ENCODE measurements at regions not wholly inside any gene's neighbourhood (a gene's known extent, or its start where the extent isn't known, plus 50 kb on each side); places are given as distances from the start of the nearest gene placed in this dataset.

DNA sequence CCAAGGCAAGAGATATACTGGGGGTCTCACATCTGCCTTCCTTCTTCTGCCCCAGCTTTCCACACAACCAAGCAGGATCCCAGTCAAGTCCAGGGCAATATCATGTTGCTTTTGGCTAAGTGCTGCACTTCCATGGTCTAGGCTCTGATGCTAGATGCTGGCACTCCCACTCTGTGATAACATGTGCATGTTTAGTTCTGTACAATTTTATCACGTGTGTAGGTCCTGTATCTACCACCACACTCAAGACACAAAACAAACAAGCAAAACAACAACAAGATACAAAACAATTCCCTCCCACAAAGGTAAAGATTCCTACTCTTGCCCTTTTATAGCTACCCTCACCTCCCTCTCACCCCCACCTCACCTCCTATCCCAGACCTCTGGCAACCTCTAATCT lies 105.6 kb upstream of the HABP2 start:
- H3K36me3 ChIP-seq, result no peaks in the 10 kb centered on the region
- no peak for DNase-seq
- H3K27ac ChIP-seq, result no peak overlapping the region
- intact Hi-C loops (cut with DNase I), result no loop called here
- H3K4me3 ChIP-seq, result no peak overlapping the region
- H3K9me3 ChIP-seq, result no peaks in the 10 kb centered on the region
- no peaks in the 10 kb centered on the region for H3K4me1 ChIP-seq
- 82 to 88% methylated on average over 1 of the region's 1 CpG for WGBS, 2 donors
- TF ChIP-seq POLR2A (IDR thresholded peaks at IDR 0.05) (no peak), POLR2AphosphoS5 (IDR thresholded peaks at IDR 0.05) (no peak), EP300 (IDR thresholded peaks at IDR 0.05) (no peak)
- TF ChIP-seq, protein P1, sequence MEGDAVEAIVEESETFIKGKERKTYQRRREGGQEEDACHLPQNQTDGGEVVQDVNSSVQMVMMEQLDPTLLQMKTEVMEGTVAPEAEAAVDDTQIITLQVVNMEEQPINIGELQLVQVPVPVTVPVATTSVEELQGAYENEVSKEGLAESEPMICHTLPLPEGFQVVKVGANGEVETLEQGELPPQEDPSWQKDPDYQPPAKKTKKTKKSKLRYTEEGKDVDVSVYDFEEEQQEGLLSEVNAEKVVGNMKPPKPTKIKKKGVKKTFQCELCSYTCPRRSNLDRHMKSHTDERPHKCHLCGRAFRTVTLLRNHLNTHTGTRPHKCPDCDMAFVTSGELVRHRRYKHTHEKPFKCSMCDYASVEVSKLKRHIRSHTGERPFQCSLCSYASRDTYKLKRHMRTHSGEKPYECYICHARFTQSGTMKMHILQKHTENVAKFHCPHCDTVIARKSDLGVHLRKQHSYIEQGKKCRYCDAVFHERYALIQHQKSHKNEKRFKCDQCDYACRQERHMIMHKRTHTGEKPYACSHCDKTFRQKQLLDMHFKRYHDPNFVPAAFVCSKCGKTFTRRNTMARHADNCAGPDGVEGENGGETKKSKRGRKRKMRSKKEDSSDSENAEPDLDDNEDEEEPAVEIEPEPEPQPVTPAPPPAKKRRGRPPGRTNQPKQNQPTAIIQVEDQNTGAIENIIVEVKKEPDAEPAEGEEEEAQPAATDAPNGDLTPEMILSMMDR (IDR thresholded peaks at IDR 0.05), result no peak
- H3K27me3 ChIP-seq, result no peaks in the 10 kb centered on the region

DNA sequence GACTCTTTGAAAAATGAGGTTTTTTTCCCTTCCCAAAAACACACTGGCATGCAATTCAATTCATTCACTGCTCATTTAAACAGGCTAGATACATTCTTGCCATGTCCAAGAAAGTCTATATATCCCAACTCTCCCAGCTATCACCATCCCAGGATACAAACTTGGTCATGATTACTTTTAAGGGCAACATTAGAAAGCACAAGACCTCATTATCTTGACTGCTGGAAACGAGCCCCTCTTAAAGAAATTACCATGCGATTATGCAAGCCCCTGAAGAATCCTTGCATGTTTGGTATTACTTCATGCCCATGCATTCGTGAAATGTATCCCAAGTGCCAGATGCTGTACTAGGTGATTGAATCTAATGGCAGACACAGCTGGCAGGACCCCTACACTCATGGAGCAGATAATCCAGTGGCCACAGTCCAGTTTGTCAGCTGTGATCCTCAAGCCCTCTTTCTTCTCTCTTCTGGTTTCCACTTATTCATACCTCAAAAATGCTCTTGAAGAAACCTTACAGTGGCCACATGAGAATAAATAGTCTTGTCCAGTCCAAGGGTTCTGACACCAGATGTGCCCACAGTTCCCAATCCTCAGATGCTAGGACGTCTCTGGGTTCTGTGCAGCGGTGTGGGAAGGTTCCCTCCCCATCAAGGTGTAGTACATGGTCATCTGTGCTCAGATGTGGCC lies 103.7 kb upstream of the HABP2 start:
- Histone ChIP-seq H3K27me3 (no peaks in the 10 kb centered on the region), H3K4me1 (peaks cover 0 to under 1% (median under 1%) of the 10 kb centered on the region in 4 donors), H3K4me3 (no peak overlapping the region), H3K9me3 (no peaks in the 10 kb centered on the region), H3K27ac (no peak overlapping the region), H3K36me3 (no peaks in the 10 kb centered on the region)
- intact Hi-C loops (cut with DNase I), result no loop called here
- DNase-seq, result no peak
- no peak for TF ChIP-seq EP300 (IDR thresholded peaks at IDR 0.05)
- no peak for TF ChIP-seq POLR2AphosphoS5 (IDR thresholded peaks at IDR 0.05)
- no peak for TF ChIP-seq POLR2A (IDR thresholded peaks at IDR 0.05)
- TF ChIP-seq, protein P1 (IDR thresholded peaks at IDR 0.05), result no peak
- 78 to 80% methylated on average over 5 of the region's 5 CpGs for WGBS, 2 donors

DNA sequence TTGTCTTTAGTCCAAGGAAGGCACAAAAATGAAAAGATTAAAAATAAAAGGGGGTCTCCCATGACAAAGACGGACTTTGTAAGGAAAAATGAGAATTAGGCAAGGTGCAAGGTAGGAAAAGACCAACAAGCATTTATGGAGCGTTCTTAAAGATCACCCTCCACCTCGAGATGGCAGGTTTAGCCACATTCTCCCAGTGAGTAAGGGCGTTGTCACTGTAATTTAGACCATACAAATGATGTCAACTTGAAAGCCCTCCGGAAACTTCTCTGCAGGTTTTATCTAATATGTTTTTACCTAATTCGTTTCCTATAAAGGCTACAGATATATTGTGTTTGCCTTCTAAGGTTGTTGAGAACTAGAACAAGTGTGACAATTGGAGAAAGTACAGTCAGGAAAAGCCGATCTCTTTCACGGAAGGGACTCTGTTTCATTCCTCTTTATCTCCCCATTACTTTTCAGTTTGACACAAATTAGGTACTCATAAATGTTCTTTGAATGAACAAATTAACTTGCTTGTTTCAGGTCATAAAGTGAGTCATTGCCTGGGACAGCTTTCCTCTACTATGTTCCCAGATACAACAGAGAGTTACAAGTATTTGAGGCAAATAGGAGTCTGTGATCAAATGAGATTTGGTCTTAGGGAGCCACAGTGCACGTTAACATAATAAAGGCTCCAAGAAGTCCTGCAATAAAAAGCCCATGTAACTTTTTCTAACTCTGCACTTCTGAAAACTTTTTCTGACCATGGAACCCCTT lies 102.6 kb upstream of the HABP2 start:
- H3K27ac ChIP-seq, result no peak overlapping the region
- H3K27me3 ChIP-seq, result no peaks in the 10 kb centered on the region
- H3K36me3 ChIP-seq, result no peaks in the 10 kb centered on the region
- DNase-seq, result no peak
- no peaks in the 10 kb centered on the region for H3K9me3 ChIP-seq
- no peak overlapping the region for H3K4me3 ChIP-seq
- 16 to 69% methylated on average over 9 of the region's 9 CpGs for WGBS, 2 donors
- peaks cover 0 to 7% (median 3%) of the 10 kb centered on the region in 4 donors for H3K4me1 ChIP-seq
- TF ChIP-seq EP300 (IDR thresholded peaks at IDR 0.05) (no peak), POLR2A (IDR thresholded peaks at IDR 0.05) (no peak), POLR2AphosphoS5 (IDR thresholded peaks at IDR 0.05) (no peak)
- TF ChIP-seq, protein P1 (IDR thresholded peaks at IDR 0.05), result no peak
- intact Hi-C loops (cut with DNase I), result no loop called here

DNA sequence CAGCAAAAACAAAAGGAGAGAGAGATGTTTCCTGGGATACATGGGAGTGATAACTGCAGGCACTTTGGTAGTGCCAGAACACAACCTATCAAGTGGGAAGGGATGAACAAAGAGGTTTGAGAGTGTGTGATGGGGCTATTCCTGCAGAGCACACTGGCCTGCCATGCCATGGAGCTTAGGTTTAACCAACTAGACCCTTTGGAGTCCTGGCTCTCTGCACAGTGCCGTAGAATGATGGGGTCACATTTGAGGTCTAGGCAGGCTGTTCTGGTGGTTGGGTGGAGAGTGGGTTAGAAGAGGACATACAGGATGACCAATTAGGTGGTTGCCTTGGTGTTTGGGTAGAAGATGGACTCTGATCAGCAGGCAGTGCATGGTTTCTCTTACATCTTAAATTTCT lies 101.9 kb upstream of the HABP2 start:
- H3K4me3 ChIP-seq, result no peak overlapping the region
- no peaks in the 10 kb centered on the region for H3K9me3 ChIP-seq
- TF ChIP-seq POLR2A (IDR thresholded peaks at IDR 0.05), result no peak
- no peak for TF ChIP-seq POLR2AphosphoS5 (IDR thresholded peaks at IDR 0.05)
- TF ChIP-seq EP300 (IDR thresholded peaks at IDR 0.05), result no peak
- TF ChIP-seq, protein P1 (IDR thresholded peaks at IDR 0.05), result no peak
- no peak overlapping the region for H3K27ac ChIP-seq
- WGBS, 2 donors, result 91 to 97% methylated on average over 1 of the region's 1 CpG
- H3K4me1 ChIP-seq, result peaks cover 0 to 7% (median 3%) of the 10 kb centered on the region in 4 donors
- DNase-seq, result no peak
- H3K27me3 ChIP-seq, result no peaks in the 10 kb centered on the region
- intact Hi-C loops (cut with DNase I), result no loop called here
- H3K36me3 ChIP-seq, result no peaks in the 10 kb centered on the region

Data from sigmoid colon (tissue), 6 donors.